ENCODE measurements at regions not wholly inside any gene's neighbourhood (a gene's known extent, or its start where the extent isn't known, plus 50 kb on each side); places are given as distances from the start of the nearest gene placed in this dataset.

DNA sequence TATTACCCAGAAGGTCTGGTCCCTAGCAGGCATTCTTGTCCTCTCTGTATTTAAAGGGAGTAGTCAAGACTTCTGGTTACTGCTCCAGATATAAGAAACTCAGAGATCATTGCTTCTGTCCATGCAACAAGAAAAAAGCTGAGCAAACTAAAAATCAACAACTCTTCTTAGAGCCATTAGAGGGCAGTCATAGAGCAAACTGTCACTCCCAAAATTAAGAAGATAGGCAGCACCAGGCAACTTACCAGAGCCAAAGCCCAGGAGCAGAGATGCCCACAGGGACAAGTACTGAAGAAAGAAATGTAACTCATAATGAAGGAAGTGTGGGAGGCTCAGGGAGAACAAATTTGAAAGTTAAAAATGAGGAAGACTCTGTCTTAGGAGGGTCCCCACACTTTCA is 472.9 kb upstream of the COBL start:
- no peak overlapping the region for H3K4me3 Mint-ChIP-seq
- no peaks in the 10 kb centered on the region for H3K36me3 Mint-ChIP-seq
- no peak overlapping the region for H3K27ac Mint-ChIP-seq
- H3K4me1 Mint-ChIP-seq: no peaks in the 10 kb centered on the region
- ATAC-seq: no peak
- no peaks in the 10 kb centered on the region for H3K27me3 Mint-ChIP-seq
- H3K9me3 Mint-ChIP-seq: peaks cover 8% of the 10 kb centered on the region

DNA sequence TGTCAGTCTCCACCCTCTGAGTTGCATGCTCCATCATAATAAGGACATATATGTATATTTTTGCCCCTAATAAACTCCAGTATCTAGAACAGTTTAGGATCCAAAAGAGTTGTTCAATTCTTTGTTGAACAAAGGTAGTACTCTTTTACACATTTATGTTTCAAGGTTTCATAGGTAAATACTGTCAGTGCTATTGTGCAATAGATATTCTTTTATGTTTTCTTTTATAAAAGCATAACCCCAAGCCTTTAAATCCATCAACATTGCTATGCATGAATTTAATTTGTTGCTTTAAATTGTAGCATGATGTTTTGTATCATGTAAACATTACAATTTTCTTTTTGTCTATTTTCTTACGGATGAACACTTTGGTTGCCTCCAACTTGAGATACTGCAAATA is 469.7 kb upstream of the COBL start:
- no peak for ATAC-seq
- Mint-ChIP-seq H3K27ac (no peak overlapping the region), H3K27me3 (no peaks in the 10 kb centered on the region), H3K36me3 (no peaks in the 10 kb centered on the region), H3K4me1 (no peaks in the 10 kb centered on the region), H3K4me3 (no peak overlapping the region), H3K9me3 (peaks cover 13% of the 10 kb centered on the region)

DNA sequence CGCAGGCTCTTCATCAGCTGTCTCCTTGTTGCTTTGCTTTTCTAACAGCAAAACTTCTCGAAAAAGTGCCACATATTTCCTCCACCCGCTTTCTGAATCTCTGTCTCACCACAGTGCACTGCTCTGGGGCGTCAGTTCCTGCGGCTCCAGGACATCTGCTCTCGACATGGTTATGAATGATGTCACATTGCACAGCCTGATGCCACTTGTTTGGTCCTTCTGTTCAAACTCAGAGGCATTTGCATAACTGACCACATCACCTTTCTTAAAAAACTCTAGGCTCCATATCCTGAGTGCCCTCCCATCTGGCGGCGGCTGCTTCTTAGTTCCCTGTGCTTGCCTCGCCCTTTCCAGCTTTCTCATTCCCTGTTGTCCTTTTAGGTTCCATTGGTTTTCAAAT is 469.3 kb upstream of the COBL start:
- Mint-ChIP-seq H3K27ac (no peak overlapping the region), H3K36me3 (no peaks in the 10 kb centered on the region), H3K4me3 (no peak overlapping the region), H3K27me3 (no peaks in the 10 kb centered on the region), H3K4me1 (no peaks in the 10 kb centered on the region), H3K9me3 (peaks cover 13% of the 10 kb centered on the region)
- peak; percentile 43 for ATAC-seq

DNA sequence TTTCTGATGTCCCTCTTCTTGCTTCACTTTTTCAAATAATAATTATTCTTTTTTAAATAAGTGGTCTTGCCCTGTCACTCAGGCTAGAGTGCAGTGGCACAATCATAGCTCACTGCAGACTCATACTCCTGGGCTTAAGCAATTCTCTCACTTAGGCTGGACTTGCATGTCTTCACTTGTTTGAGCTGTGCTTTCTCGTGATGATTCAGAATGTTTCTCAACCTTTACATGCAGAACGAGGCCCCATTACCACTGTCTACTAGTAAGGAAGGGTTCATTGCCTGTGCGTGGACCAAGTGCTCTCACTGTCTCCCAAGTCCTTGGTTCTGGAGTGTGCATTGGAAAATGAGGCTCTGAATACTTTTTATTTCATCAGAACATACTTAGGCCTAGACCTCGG is 468.6 kb upstream of the COBL start:
- H3K27me3 Mint-ChIP-seq: no peaks in the 10 kb centered on the region
- H3K36me3 Mint-ChIP-seq: no peaks in the 10 kb centered on the region
- H3K9me3 Mint-ChIP-seq: peaks cover 16% of the 10 kb centered on the region
- H3K27ac Mint-ChIP-seq: no peak overlapping the region
- ATAC-seq: no peak
- no peak overlapping the region for H3K4me3 Mint-ChIP-seq
- no peaks in the 10 kb centered on the region for H3K4me1 Mint-ChIP-seq

DNA sequence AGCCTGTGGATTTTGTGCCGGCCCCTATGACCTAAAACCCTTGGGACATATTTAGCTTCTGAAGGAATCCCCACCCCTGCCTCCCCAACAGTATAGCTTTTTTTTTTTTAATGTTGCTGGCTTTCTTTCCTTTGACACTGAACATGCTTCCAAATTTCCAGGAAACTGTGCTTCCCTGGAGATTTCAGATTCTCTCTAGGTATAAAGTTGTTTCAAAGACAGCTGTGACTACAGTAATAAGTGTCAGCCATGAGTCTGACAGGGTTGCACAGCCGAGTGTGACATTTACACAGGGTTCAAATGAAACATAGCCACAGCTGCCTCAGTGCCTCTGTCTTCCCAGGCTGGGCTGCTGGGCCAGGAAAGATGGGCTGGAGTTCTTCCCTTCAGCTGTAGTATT is 466.6 kb upstream of the COBL start:
- ATAC-seq: no peak
- Mint-ChIP-seq H3K27me3 (no peaks in the 10 kb centered on the region), H3K4me3 (no peak overlapping the region)

DNA sequence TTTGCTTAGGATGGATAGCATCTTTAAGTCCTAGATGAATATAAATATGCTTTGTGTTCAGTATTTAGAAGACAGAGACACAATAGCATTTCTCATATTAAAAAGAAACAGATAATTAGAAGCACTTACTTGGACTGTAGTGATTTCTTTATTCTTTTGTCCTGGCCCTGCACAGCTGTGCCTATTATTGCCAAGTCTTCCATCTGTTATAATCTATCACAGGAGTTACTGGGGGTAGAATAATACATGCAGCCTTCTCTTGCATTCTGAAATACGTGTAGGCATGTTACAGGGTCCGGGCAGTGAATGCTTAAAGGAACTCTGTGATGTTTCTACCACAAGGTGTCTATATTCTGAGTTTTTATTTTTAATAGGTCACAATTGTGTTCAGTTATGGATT is 461.5 kb upstream of the COBL start:
- ATAC-seq: no peak
- peaks cover 12% of the 10 kb centered on the region for H3K9me3 Mint-ChIP-seq
- no peak overlapping the region for H3K4me3 Mint-ChIP-seq
- no peaks in the 10 kb centered on the region for H3K27me3 Mint-ChIP-seq
- no peak overlapping the region for H3K27ac Mint-ChIP-seq
- no peaks in the 10 kb centered on the region for H3K36me3 Mint-ChIP-seq
- H3K4me1 Mint-ChIP-seq: no peaks in the 10 kb centered on the region

More for the DNA sequence above, 466.6 kb upstream of the COBL start:
- Mint-ChIP-seq H3K4me1 (no peaks in the 10 kb centered on the region), H3K36me3 (no peaks in the 10 kb centered on the region), H3K9me3 (peaks cover 16% of the 10 kb centered on the region), H3K27ac (no peak overlapping the region)

DNA sequence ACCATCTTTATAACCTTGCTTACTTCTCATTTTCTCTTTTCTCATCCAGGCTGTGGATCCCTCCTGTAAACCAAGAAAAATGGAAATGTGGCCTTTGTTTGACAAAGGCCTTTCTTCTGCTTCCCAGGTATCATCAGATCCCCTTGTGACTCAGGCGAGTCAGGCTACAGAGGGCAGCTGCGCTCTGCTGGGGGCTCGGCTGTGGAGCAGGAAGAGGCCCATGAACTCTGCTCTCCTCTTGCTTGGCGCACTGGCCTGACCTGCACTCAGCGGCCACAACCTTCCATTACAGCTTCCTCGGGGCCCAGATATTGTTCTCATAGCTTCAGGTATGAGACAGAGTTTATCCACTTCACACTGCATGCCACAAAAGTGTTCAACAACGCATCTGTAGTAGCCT is 457.6 kb upstream of the COBL start:
- H3K4me3 Mint-ChIP-seq: no peak overlapping the region
- no peaks in the 10 kb centered on the region for H3K4me1 Mint-ChIP-seq
- peaks cover 5% of the 10 kb centered on the region for H3K9me3 Mint-ChIP-seq
- ATAC-seq: no peak
- H3K27ac Mint-ChIP-seq: no peak overlapping the region
- H3K27me3 Mint-ChIP-seq: no peaks in the 10 kb centered on the region
- H3K36me3 Mint-ChIP-seq: no peaks in the 10 kb centered on the region

DNA sequence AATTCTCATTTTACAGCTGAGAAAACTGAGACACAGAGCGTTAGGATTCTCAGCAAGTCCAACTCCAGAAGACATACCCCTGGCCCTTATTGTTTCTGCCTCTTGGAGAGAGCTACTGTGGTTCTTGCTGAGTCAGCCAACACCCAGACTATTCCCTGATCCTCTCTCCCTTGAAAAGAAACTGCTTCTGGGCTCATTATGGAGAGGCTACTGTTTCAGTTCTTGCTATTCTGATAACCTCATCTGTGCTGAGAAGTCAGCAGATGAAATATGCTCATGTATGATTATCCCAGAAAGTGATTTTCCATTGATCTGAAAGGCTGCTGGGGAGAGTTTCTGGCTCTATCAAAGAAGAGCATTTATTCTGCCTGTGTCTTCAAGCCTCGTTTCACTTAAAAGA is 455.6 kb upstream of the COBL start:
- no peak for ATAC-seq
- H3K4me1 Mint-ChIP-seq: no peaks in the 10 kb centered on the region
- H3K27ac Mint-ChIP-seq: no peak overlapping the region
- H3K36me3 Mint-ChIP-seq: no peaks in the 10 kb centered on the region
- H3K4me3 Mint-ChIP-seq: no peak overlapping the region
- H3K27me3 Mint-ChIP-seq: no peaks in the 10 kb centered on the region
- peaks cover 5% of the 10 kb centered on the region for H3K9me3 Mint-ChIP-seq

DNA sequence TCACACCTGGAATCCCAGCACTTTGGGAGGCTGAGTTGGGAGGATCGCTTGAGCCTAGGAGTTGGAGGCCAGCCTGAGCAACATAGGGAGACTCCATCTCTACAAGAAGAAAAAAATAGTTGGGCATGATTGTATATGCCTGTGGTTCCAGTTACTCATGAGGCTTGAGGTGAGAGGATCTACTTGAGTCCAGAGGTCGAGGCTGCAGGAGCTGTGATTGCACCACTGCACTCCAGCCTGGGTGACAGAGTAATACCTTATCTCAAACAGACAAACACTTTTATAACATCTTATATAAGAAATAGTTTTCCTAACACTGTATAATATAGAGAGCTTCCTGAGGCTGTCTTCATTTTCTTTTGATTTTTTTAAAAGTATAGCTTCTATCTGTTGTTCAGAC is 448.4 kb upstream of the COBL start:
- Mint-ChIP-seq H3K4me1 (no peaks in the 10 kb centered on the region), H3K36me3 (no peaks in the 10 kb centered on the region), H3K9me3 (peaks cover 6% of the 10 kb centered on the region), H3K27ac (no peak overlapping the region), H3K27me3 (no peaks in the 10 kb centered on the region), H3K4me3 (no peak overlapping the region)
- ATAC-seq: no peak

DNA sequence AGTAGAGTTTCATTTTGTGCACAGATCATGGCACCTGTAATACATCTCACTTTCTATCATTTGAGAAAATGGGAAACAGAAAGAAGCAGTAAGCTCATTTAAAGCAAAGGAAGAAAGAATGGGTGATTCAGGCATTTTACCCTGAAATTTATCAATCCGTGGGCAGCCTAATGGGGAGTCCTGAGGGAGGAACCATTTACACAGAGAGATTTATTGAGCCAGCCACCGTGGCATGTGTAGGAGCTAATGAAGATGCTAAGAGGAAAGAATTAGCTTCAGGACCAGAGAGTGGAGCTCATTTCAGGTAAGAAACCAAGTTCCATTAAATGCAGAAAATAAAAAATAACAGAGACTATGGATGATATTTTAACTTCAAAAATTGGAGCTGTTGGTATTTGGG is 443.4 kb upstream of the COBL start:
- no peaks in the 10 kb centered on the region for H3K27me3 Mint-ChIP-seq
- no peak overlapping the region for H3K4me3 Mint-ChIP-seq
- no peaks in the 10 kb centered on the region for H3K4me1 Mint-ChIP-seq
- H3K36me3 Mint-ChIP-seq: no peaks in the 10 kb centered on the region
- H3K9me3 Mint-ChIP-seq: peaks cover 5% of the 10 kb centered on the region
- ATAC-seq: no peak
- H3K27ac Mint-ChIP-seq: no peak overlapping the region

DNA sequence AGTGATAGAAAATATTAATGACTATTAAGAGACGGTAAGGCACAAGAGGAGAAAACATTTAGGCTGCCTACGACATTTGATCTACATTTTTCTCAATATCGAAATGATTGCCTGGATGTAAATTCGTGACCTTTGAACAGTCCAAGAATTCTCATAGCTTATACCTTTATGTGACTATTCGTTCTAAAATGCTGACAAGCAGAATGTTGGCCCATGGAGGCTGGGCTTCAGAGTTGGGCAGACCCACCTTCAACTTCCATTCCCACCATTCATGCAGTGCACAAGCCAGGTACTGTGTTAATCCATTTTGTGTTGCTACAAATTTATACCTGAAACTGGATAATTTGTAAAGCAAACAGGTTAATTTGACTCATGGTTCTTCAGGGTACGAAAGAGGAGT is 441.4 kb upstream of the COBL start:
- Mint-ChIP-seq H3K4me1 (no peaks in the 10 kb centered on the region), H3K36me3 (no peaks in the 10 kb centered on the region), H3K27ac (no peak overlapping the region), H3K9me3 (peaks cover 4% of the 10 kb centered on the region), H3K4me3 (no peak overlapping the region), H3K27me3 (no peaks in the 10 kb centered on the region)
- ATAC-seq: no peak

DNA sequence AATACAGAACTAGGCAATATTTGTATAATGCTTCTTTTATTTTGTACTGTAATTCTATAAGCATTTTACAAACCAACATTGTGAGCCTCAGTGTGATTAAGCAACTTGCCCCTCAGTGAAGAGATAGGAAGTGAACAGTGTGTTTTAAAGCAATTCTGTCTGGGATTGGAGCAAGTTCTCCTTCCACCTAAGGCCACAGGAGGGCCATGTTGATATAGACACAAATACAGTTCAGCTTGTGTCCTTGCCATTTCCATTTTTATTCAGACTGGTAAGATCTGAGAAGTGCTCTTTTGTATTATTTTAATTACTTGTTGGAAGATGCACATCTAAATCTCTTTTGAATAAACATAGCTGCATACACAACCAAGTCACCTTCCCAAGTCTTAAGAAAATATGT is 416.3 kb upstream of the COBL start:
- no peak for ATAC-seq
- Mint-ChIP-seq H3K4me3 (no peak overlapping the region), H3K36me3 (no peaks in the 10 kb centered on the region), H3K9me3 (peaks cover 5% of the 10 kb centered on the region), H3K27ac (no peak overlapping the region), H3K4me1 (no peaks in the 10 kb centered on the region), H3K27me3 (no peaks in the 10 kb centered on the region)

DNA sequence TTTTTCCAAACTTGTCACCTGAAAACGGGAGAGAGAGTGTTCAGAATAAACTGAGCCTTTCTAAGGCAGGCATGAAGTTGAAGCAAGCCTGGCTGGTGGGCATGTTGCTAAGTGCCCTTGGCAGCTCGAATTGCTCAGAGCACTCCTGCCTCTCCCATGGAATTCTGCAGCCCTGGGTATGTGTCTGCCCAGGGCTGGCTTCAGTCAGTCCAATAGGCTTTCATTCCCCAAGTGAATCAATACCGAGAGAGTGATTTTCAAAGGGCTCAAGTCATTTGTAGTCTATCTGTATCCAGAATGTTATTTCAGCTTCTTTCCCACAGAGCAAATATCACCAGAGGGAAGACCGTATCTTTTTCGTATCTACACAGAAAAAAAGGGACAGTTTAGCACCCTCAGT is 415.5 kb upstream of the COBL start:
- no peak for ATAC-seq
- no peaks in the 10 kb centered on the region for H3K36me3 Mint-ChIP-seq
- H3K4me1 Mint-ChIP-seq: no peaks in the 10 kb centered on the region
- no peak overlapping the region for H3K27ac Mint-ChIP-seq
- no peak overlapping the region for H3K4me3 Mint-ChIP-seq
- H3K27me3 Mint-ChIP-seq: no peaks in the 10 kb centered on the region
- H3K9me3 Mint-ChIP-seq: peaks cover 5% of the 10 kb centered on the region

DNA sequence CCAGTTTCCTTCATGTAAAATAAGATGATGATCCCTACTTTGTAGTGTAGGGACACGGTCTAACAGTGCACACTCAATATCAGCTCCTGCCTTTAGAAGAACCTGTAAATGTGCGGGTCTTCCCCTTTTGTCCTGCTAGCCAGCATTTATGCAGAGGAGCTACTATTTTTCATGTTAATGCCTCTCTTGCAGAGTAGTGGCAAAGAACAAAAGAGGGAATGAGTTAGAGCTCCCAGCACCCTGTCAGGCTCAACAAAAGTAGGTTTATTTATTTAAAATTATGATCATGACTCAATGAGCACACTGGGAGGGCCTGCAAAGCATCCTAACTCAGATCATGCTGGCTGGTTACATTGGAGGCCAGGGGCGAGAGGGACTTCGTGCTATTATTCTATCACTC is 414.5 kb upstream of the COBL start:
- no peaks in the 10 kb centered on the region for H3K36me3 Mint-ChIP-seq
- H3K27me3 Mint-ChIP-seq: no peaks in the 10 kb centered on the region
- no peak for ATAC-seq
- H3K9me3 Mint-ChIP-seq: peaks cover 5% of the 10 kb centered on the region
- H3K4me1 Mint-ChIP-seq: no peaks in the 10 kb centered on the region
- H3K4me3 Mint-ChIP-seq: no peak overlapping the region
- no peak overlapping the region for H3K27ac Mint-ChIP-seq

DNA sequence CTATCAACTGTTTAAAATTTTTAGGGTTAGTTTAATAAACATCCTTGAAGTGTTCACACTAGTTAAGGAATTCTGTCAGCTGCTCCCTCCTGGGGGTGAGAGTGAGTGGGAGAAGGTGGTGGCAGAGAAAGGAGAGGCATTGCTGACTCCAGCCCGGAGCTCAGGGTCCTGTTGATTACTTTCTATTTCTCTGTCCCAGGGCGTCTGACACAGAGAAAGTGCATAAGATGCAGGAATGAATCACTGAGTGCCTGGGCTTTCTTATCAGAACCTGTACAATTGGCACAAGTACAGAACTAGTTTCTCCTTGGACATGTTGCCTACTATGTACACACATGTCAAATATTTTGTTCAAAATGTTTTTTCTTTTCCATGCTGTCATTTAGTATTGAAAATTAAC is 410.8 kb upstream of the COBL start:
- ATAC-seq: no peak
- peaks cover 15% of the 10 kb centered on the region for H3K9me3 Mint-ChIP-seq
- no peak overlapping the region for H3K27ac Mint-ChIP-seq
- H3K27me3 Mint-ChIP-seq: no peaks in the 10 kb centered on the region
- no peaks in the 10 kb centered on the region for H3K36me3 Mint-ChIP-seq
- H3K4me3 Mint-ChIP-seq: no peak overlapping the region
- no peaks in the 10 kb centered on the region for H3K4me1 Mint-ChIP-seq

DNA sequence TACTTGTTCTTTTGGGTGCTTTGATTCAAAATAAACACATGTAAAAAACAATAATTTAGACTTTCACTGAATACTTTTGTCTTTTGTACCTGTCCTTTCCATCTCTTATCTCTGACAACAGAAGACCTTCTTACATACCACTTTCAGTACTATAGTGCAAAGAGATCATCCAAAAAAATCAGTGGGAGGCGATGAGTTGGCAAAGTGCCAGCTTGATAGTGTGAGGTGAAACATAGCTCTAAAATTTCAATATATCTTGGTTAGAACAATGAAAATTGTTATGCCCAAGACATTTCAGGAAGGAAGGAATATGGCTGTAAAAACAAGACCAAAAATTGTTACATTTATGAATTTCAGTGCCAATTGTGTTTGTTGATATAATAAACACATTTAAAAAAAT is 390.2 kb upstream of the COBL start:
- H3K27me3 Mint-ChIP-seq: no peaks in the 10 kb centered on the region
- peaks cover 12% of the 10 kb centered on the region for H3K9me3 Mint-ChIP-seq
- H3K4me1 Mint-ChIP-seq: no peaks in the 10 kb centered on the region
- H3K36me3 Mint-ChIP-seq: no peaks in the 10 kb centered on the region
- no peak overlapping the region for H3K27ac Mint-ChIP-seq
- H3K4me3 Mint-ChIP-seq: no peak overlapping the region
- ATAC-seq: no peak

DNA sequence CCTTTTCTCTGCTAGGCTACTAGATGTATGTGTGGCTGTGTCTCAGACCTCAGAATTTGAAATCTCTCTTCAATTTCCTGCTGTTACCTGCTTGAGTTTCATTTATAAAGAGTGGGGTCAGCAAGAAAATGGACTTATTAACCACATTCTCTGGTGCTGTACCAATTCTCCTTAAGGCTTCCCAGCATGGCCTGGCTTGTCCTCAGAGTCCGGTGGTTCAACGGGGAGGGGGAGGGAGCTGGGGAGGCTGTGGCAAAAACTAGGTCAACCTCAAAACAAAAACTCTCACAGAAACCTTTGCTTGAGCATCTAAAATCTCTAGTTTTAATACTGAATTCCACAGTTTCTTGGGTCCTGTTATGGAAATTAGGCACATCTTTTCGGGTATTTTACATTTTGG is 389.1 kb upstream of the COBL start:
- no peak overlapping the region for H3K4me3 Mint-ChIP-seq
- H3K27ac Mint-ChIP-seq: no peak overlapping the region
- H3K9me3 Mint-ChIP-seq: peaks cover 15% of the 10 kb centered on the region
- no peaks in the 10 kb centered on the region for H3K4me1 Mint-ChIP-seq
- H3K27me3 Mint-ChIP-seq: no peaks in the 10 kb centered on the region
- ATAC-seq: no peak
- no peaks in the 10 kb centered on the region for H3K36me3 Mint-ChIP-seq
